Stimulated activated naive CD8-positive, alpha-beta T cell treated with anti-CD3 and anti-CD28 coated beads, Interleukin-15, amount 100 ng/mL, for 72 hours (primary cell): ENCODE measurements at regions not wholly inside any gene's neighbourhood (a gene's known extent, or its start where the extent isn't known, plus 50 kb on each side); places are given as distances from the start of the nearest gene placed in this dataset.
"Not testable (repeated sequence)": the region's sequence is repeated elsewhere in the genome, so short reads cannot be mapped to it uniquely, and the experiment has no call there.

Experiments used
- ATAC-seq: fragments of 150-1000 bp; cut with Tn5 transposase; 2 replicates; pipeline ENCODE4 v1.10.0; 2021; ENCODE audit warnings: mild to moderate bottlenecking, moderate library complexity
- DNase-seq, 2 donors: peaks; one replicate each; pipeline ENCODE4 v3.0.0; 2021 to 2022
- H3K27ac Mint-ChIP-seq, 2 donors: one replicate each; pipeline ENCODE4 v1.8.0; 2022; ENCODE audit warnings: mild to moderate bottlenecking in 2 of 2, mixed read lengths in 2 of 2, moderate library complexity in 2 of 2
- H3K27me3 Mint-ChIP-seq: one replicate; pipeline ENCODE4 v1.8.0; 2022; ENCODE audit warnings: mixed read lengths
- H3K4me1 Mint-ChIP-seq: one replicate; pipeline ENCODE4 v1.8.0; 2022; ENCODE audit warnings: mild to moderate bottlenecking, mixed read lengths
- H3K4me3 Mint-ChIP-seq, 2 donors: one replicate each; pipeline ENCODE4 v1.8.0; 2022; ENCODE audit warnings: mild to moderate bottlenecking in 2 of 2, mixed read lengths in 2 of 2, moderate library complexity in 1 of 2
- H3K9me3 Mint-ChIP-seq, 2 donors: one replicate each; pipeline ENCODE4 v1.8.0; 2022; ENCODE audit warnings: mixed read lengths in 2 of 2

DNA sequence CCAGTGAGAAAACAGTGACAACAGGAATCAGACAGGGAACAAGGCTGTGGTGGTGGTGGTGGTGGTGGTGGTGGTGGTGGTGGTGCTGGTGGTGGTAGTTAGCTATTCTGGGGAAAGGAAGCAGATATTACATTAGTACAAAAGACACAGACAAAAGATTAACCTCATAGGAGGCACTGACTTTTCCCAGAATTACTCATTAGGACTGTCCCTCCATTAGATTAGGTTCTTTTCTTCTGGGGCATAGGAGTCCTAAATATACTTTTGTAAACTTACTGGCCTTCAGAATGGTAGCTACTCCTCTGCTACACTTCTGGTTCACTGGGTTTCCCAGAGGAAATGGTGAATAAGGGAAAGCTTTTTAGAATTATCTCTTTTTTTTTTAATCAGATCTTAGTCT is 156.6 kb upstream of the SEMA3D start:
- no peaks in the 10 kb centered on the region for H3K4me1 Mint-ChIP-seq
- DNase-seq (no peak), ATAC-seq (no peak)
- H3K27ac Mint-ChIP-seq: no peak overlapping the region
- no peak overlapping the region for H3K4me3 Mint-ChIP-seq
- H3K9me3 Mint-ChIP-seq: no peaks in the 10 kb centered on the region
- H3K27me3 Mint-ChIP-seq: no peaks in the 10 kb centered on the region

- no peaks in the 10 kb centered on the region for H3K27me3 Mint-ChIP-seq
- ATAC-seq (no peak), DNase-seq (no peak)
- H3K27ac Mint-ChIP-seq: no peak overlapping the region
- H3K4me3 Mint-ChIP-seq: no peak overlapping the region
- H3K4me1 Mint-ChIP-seq: no peaks in the 10 kb centered on the region
- no peaks in the 10 kb centered on the region for H3K9me3 Mint-ChIP-seq
Observed at GRCh38 chr7:85342781-85343180, 155.9 kb upstream of the SEMA3D start.

- no peak for ATAC-seq
Observed at GRCh38 chr7:85341973-85342372, 155.1 kb upstream of the SEMA3D start.

DNA sequence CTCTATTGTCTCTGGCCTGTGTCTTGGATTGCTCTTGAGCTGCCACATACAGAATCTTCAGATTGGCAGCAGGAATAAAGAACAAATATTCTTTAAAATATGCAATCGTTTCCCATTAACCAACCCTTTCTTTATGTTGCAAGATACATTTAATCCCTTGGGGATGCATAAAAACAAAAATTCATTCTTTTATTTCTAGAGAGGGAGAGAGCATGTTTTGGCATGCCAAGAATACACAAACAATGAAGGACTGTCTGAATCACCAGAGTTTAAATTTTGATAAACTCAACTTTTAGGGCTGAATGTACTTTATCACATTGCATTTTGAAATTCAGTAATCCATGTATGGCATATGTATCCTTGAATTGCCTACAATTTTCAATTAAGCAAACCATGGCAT is 154.3 kb upstream of the SEMA3D start:
- DNase-seq: no peak
- Mint-ChIP-seq H3K4me3 (no peak overlapping the region), H3K27ac (no peak overlapping the region), H3K27me3 (no peaks in the 10 kb centered on the region), H3K9me3 (no peaks in the 10 kb centered on the region), H3K4me1 (no peaks in the 10 kb centered on the region)
- no peak for ATAC-seq

More at GRCh38 chr7:85341973-85342372, 155.1 kb upstream of the SEMA3D start:
- no peaks in the 10 kb centered on the region for H3K27me3 Mint-ChIP-seq
- no peaks in the 10 kb centered on the region for H3K4me1 Mint-ChIP-seq
- no peak for DNase-seq
- no peak overlapping the region for H3K27ac Mint-ChIP-seq
- H3K4me3 Mint-ChIP-seq: no peak overlapping the region
- H3K9me3 Mint-ChIP-seq: no peaks in the 10 kb centered on the region

DNA sequence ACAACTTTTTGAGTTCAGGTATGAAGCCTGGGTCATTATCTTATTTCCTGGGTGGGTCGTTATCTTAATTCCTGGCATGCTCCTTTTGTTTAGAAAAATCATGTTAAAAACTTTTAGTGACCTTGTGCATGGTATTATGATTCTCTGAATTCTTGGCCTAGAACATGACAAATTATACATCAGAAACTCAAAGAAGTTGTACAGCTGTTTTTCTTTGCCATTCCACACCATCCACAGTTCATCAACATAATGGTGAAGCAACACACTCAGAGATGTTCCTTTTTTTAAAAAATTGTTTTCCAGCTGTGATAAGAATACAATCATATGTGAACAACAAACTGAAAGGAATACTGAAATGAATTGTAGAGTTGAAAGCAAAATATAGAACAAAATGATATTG is 149.2 kb upstream of the SEMA3D start:
- no peak overlapping the region for H3K27ac Mint-ChIP-seq
- no peak for DNase-seq
- no peaks in the 10 kb centered on the region for H3K4me1 Mint-ChIP-seq
- H3K4me3 Mint-ChIP-seq: no peak overlapping the region
- H3K27me3 Mint-ChIP-seq: no peaks in the 10 kb centered on the region
- ATAC-seq: no peak
- no peaks in the 10 kb centered on the region for H3K9me3 Mint-ChIP-seq

DNA sequence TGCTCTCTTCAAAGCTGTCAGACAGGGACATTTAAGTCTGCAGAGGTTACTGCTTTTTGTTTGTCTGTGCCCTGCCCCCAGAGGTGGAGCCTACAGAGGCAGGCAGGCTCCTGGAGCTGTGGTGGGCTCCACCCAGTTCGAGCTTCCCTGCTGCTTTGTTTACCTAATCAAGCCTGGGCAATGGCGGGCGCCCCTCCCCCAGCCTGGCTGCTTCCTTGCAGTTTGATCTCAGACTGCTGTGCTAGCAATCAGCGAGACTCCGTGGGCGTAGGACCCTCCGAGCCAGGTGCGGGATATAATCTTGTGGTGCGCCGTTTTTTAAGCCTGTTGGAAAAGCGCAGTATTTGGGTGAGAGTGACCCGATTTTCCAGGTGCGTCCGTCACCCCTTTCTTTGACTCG is 148.3 kb upstream of the SEMA3D start:
- ATAC-seq, H3K4me1 Mint-ChIP-seq, H3K27me3 Mint-ChIP-seq, H3K4me3 Mint-ChIP-seq, DNase-seq, H3K9me3 Mint-ChIP-seq, H3K27ac Mint-ChIP-seq: not testable (repeated sequence)

DNA sequence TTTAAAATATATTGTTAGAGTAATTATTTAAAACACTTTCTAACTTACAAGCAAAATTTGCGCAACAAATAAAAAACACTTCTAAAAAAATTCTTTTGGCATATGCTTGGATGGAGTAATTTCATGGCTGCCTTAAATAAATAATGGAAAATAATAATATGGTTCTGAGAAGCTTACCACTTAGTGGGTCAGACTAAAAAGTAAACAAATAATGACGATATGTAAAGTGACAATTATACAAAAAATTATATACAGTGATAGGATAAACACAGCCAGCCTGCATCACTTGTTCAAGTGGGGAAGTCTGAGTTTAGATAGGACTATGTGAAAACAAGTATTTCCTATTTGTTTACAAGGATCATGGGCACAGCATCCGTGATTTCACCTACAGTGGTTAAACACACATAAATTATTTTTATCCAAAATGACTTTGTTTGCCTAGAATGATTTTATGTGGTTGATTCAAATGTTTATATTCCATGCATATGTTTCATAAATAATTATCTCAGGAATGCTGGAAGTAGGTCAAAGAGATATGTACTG is 141.7 kb upstream of the SEMA3D start:
- Mint-ChIP-seq H3K4me3 (no peak overlapping the region), H3K27me3 (no peaks in the 10 kb centered on the region), H3K9me3 (peaks cover 0 to 2% of the 10 kb centered on the region in 2 donors), H3K4me1 (no peaks in the 10 kb centered on the region), H3K27ac (no peak overlapping the region)
- ATAC-seq (no peak), DNase-seq (no peak)

DNA sequence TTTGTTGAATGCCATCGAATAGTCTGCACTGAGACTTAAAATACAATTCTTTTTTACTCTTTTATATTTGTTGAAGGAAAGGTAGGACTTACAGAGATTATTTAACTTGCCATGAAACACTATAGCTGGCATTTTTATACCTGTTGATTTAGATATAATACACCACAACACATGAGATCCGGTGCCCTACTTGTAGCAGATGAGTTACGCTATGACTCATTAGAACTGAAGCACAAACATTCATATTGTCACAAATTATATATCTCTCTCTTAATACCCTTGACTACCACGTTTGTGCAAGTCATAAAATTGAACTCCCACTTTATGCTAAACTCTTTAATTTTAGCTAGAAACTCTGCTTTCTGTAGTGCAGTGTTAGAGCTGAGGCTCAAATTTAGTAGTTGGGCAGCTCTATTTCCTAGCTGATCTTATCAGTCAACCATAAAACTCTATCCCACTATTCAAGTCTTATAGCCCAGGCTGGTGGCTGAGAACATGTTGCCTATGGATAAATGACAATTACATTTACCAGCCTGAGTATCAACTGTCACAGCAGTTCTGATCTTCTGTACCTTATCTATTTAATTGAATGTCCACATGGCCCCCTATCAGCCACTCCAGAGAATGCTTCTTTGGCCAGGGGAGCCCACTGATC is 137.4 kb upstream of the SEMA3D start:
- Mint-ChIP-seq H3K27me3 (no peaks in the 10 kb centered on the region), H3K4me3 (no peak overlapping the region), H3K4me1 (no peaks in the 10 kb centered on the region), H3K9me3 (peaks cover 0 to 8% of the 10 kb centered on the region in 2 donors), H3K27ac (no peak overlapping the region)
- ATAC-seq (no peak), DNase-seq (no peak)

- ATAC-seq (no peak), DNase-seq (no peak)
- H3K4me3 Mint-ChIP-seq: no peak overlapping the region
- peaks cover 0 to 8% of the 10 kb centered on the region in 2 donors for H3K9me3 Mint-ChIP-seq
- no peaks in the 10 kb centered on the region for H3K27me3 Mint-ChIP-seq
- no peak overlapping the region for H3K27ac Mint-ChIP-seq
- no peaks in the 10 kb centered on the region for H3K4me1 Mint-ChIP-seq
Observed at GRCh38 chr7:85322252-85322651, 135.4 kb upstream of the SEMA3D start.

DNA sequence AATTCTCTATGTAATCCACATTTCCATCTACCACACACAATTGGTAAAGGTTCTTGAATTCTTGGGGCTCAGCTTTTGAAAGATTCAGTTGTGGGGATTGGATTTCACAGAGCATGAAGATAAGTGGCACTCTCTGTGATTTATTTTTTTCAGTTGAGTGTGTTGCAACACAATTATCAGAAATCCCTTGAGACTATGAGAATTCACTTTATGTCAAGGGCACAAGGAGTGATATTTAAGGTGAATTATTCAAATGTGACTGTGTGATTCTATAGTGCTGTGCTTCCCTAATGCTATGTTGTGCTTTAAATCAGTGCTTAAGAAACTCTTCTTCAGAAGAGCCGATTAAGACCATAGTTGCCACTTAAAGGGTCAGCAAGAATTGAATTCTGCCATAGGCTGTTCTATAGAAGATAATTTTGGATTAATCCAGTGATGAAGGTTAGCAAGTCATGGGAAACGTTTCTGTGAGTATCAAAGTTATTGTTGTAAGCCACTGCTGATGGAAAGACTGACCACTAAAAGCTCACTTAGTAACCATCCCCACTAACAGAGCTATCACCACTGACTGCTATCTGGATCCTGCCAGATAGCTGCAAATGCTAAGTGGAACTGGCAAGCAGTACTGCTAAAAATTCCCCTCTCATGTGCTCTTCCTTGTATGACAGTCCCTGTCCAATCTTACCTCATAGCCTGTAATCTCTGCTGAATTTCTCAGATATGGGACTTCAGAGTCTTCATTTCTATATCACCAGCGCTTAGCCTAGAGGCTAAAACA is 134.0 kb upstream of the SEMA3D start:
- Mint-ChIP-seq H3K4me1 (no peaks in the 10 kb centered on the region), H3K4me3 (no peak overlapping the region), H3K9me3 (peaks cover 0 to 8% of the 10 kb centered on the region in 2 donors), H3K27ac (no peak overlapping the region), H3K27me3 (no peaks in the 10 kb centered on the region)
- DNase-seq (no peak), ATAC-seq (no peak)

GRCh38 chr7:85316489-85316888 is 129.6 kb upstream of the SEMA3D start:
- no peaks in the 10 kb centered on the region for H3K4me1 Mint-ChIP-seq
- H3K9me3 Mint-ChIP-seq: no peaks in the 10 kb centered on the region
- DNase-seq (no peak), ATAC-seq (no peak)
- no peaks in the 10 kb centered on the region for H3K27me3 Mint-ChIP-seq
- H3K4me3 Mint-ChIP-seq: no peak overlapping the region
- no peak overlapping the region for H3K27ac Mint-ChIP-seq

DNA sequence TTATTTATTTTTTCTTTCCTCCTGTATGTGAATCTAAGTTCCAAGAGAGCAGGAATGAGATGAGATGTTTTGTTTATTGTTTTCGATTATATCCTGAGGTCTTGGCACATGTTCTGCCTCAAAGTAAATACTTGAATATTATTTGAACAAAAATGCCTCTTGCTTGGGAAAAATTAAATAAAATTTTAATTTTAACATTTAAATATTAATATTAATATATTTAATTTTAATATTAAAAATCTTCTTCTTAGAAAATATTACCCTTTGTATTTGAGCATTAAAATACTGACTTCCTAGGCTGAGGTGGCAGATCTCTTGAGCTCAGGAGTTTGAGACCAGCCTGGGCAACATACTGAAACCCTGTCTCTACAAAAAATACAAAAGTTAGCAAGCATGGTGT is 123.4 kb upstream of the SEMA3D start:
- H3K4me3 Mint-ChIP-seq: no peak overlapping the region
- H3K27me3 Mint-ChIP-seq: no peaks in the 10 kb centered on the region
- no peak for ATAC-seq
- no peaks in the 10 kb centered on the region for H3K4me1 Mint-ChIP-seq
- no peak for DNase-seq
- peaks cover 0 to 5% of the 10 kb centered on the region in 2 donors for H3K9me3 Mint-ChIP-seq
- no peak overlapping the region for H3K27ac Mint-ChIP-seq

GRCh38 chr7:85306115-85306514 is 119.3 kb upstream of the SEMA3D start:
- Mint-ChIP-seq H3K9me3 (peaks cover 0 to 5% of the 10 kb centered on the region in 2 donors), H3K4me3 (no peak overlapping the region), H3K27ac (no peak overlapping the region), H3K4me1 (no peaks in the 10 kb centered on the region), H3K27me3 (no peaks in the 10 kb centered on the region)
- ATAC-seq (no peak), DNase-seq (no peak)

- DNase-seq: no peak
- H3K27me3 Mint-ChIP-seq: no peaks in the 10 kb centered on the region
Observed at GRCh38 chr7:85294176-85294575, 107.3 kb upstream of the SEMA3D start.

DNA sequence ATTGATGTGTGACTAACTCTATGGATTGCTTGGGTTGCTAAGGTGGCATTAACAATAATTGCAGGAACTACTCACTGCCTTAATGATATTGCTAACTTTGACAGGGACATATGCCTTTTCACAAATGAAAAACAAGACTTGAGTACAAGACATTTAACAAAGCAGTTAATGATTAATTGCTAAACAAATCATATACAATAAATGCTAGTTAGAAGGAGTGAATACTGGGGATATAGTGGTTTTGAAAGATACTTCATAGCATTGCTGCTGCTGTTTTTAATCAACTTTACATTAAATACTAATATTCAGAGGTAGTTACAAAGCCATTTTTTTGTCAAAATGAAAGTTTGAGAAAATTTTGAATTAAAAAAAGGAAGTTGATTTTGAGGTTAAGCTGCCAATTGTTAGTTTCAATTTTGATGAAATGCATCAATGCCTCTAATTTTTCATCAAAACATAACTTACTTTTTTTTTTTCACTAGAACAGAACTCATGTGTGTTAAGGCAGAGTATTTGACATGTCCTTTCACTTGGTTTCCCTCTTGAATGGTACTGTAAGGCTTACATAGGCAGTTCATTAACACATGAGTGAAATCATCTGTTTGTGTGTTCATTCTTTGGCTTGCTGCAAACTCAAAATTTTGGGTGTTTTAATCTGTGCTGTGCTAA is 106.2 kb upstream of the SEMA3D start:
- H3K27me3 Mint-ChIP-seq: no peaks in the 10 kb centered on the region
- H3K27ac Mint-ChIP-seq: peak overlapping the region in 1 of 2 donors; percentile 12
- ATAC-seq (no peak), DNase-seq (no peak)
- no peaks in the 10 kb centered on the region for H3K9me3 Mint-ChIP-seq
- H3K4me3 Mint-ChIP-seq: no peak overlapping the region
- H3K4me1 Mint-ChIP-seq: no peaks in the 10 kb centered on the region

More at GRCh38 chr7:85294176-85294575, 107.3 kb upstream of the SEMA3D start:
- no peak for ATAC-seq
- Mint-ChIP-seq H3K4me1 (no peaks in the 10 kb centered on the region), H3K27ac (no peak overlapping the region), H3K9me3 (no peaks in the 10 kb centered on the region), H3K4me3 (no peak overlapping the region)

GRCh38 chr7:85290269-85290668 is 103.4 kb upstream of the SEMA3D start:
- no peak overlapping the region for H3K4me3 Mint-ChIP-seq
- H3K9me3 Mint-ChIP-seq: no peaks in the 10 kb centered on the region
- H3K4me1 Mint-ChIP-seq: no peaks in the 10 kb centered on the region
- H3K27me3 Mint-ChIP-seq: no peaks in the 10 kb centered on the region
- no peak for DNase-seq
- ATAC-seq: no peak
- H3K27ac Mint-ChIP-seq: no peak overlapping the region
